ENCODE measurements at regions not wholly inside any gene's neighbourhood (a gene's known extent, or its start where the extent isn't known, plus 50 kb on each side); places are given as distances from the start of the nearest gene placed in this dataset.

DNA sequence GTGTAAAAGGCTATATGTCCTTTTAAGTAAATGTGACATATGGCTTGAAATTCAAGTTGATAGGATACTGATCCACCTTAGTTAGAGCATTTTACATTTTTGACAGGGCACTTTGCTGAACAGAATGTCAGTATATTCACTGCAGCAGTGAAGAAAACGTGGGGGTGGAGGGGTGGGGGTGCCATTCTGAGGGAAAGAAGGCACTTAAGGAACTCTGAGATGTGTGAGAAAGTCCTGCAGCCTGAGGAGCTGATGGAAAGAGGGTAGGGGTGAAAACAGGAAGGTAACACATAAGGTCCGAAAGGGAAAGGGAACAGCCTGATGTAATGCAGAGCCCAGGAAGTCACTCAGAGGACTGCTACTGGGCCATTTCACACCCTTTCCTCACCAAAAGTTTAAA lies 265.5 kb upstream of the GRIP1 start:
- Histone ChIP-seq H3K23ac (ENCODE audit: low read length in 2 of 2) (no peak overlapping the region), H3K18ac (ENCODE audit: low read depth in 1 of 2, low read length in 2 of 2) (no peak overlapping the region), H2AK5ac (ENCODE audit: low read length, severe bottlenecking) (no peak overlapping the region), H3K4me1 (ENCODE audit: control insufficient read depth, insufficient read depth, low read depth, low read length) (no peaks in the 10 kb centered on the region), H2BK120ac (ENCODE audit: low read depth, low read length) (no peak overlapping the region), H3K9me3 (ENCODE audit: control insufficient read depth, low read length) (no peaks in the 10 kb centered on the region), H3K9ac (ENCODE audit: low read length) (no peak overlapping the region), H3K4me3 (ENCODE audit: insufficient read depth in 1 of 2, low read depth in 1 of 2, low read length in 2 of 2) (no peak overlapping the region), H4K8ac (ENCODE audit: low read length) (no peak overlapping the region), H4K91ac (ENCODE audit: low read length) (no peak overlapping the region), H3K36me3 (ENCODE audit: control insufficient read depth in 1 of 2, insufficient read depth in 2 of 2, low read depth in 1 of 2, low read length in 2 of 2) (no peaks in the 10 kb centered on the region), H3K79me1 (replicated peaks; ENCODE audit: low read length, poor library complexity, severe bottlenecking) (no peaks in the 10 kb centered on the region), H3K14ac (ENCODE audit: low read length in 2 of 2) (no peak overlapping the region), H3K4me2 (ENCODE audit: low read length, poor library complexity, severe bottlenecking) (no peak overlapping the region), H2BK5ac (ENCODE audit: low read depth, low read length, poor library complexity, severe bottlenecking) (no peak overlapping the region), H3K27me3 (ENCODE audit: control insufficient read depth in 1 of 2, insufficient read depth in 1 of 2, low read length in 2 of 2) (peaks cover 0 to 6% of the 10 kb centered on the region in 2 experiments), H2BK15ac (ENCODE audit: low read depth, poor library complexity, severe bottlenecking) (no peak overlapping the region), H2BK12ac (ENCODE audit: low read length in 2 of 2) (no peak overlapping the region), H3K27ac (ENCODE audit: low read length, poor library complexity, severe bottlenecking) (no peak overlapping the region), H2AFZ (ENCODE audit: low read depth, low read length) (no peak overlapping the region), H3K4ac (ENCODE audit: low read depth in 1 of 2, low read length in 2 of 2) (no peak overlapping the region)
- 5% methylated on average over 2 of the region's 2 CpGs for WGBS
- no peak for DNase-seq

- 79% methylated on average over 4 of the region's 6 CpGs for WGBS
- Histone ChIP-seq H2BK120ac (ENCODE audit: low read depth, low read length) (no peak overlapping the region), H3K79me1 (replicated peaks; ENCODE audit: low read length, poor library complexity, severe bottlenecking) (no peaks in the 10 kb centered on the region), H2AK5ac (ENCODE audit: low read length, severe bottlenecking) (no peak overlapping the region), H2BK15ac (ENCODE audit: low read depth, poor library complexity, severe bottlenecking) (no peak overlapping the region), H3K14ac (ENCODE audit: low read length in 2 of 2) (no peak overlapping the region), H4K8ac (ENCODE audit: low read length) (no peak overlapping the region), H3K9ac (ENCODE audit: low read length) (no peak overlapping the region), H3K27ac (ENCODE audit: low read length, poor library complexity, severe bottlenecking) (no peak overlapping the region), H2BK5ac (ENCODE audit: low read depth, low read length, poor library complexity, severe bottlenecking) (no peak overlapping the region), H4K91ac (ENCODE audit: low read length) (no peak overlapping the region), H3K4me1 (ENCODE audit: control insufficient read depth, insufficient read depth, low read depth, low read length) (no peaks in the 10 kb centered on the region), H3K9me3 (ENCODE audit: control insufficient read depth, low read length) (no peaks in the 10 kb centered on the region), H3K4ac (ENCODE audit: low read depth in 1 of 2, low read length in 2 of 2) (no peak overlapping the region), H2BK12ac (ENCODE audit: low read length in 2 of 2) (no peak overlapping the region), H3K27me3 (ENCODE audit: control insufficient read depth in 1 of 2, insufficient read depth in 1 of 2, low read length in 2 of 2) (peaks cover 0 to 6% of the 10 kb centered on the region in 2 experiments), H3K18ac (ENCODE audit: low read depth in 1 of 2, low read length in 2 of 2) (no peak overlapping the region), H3K23ac (ENCODE audit: low read length in 2 of 2) (no peak overlapping the region), H2AFZ (ENCODE audit: low read depth, low read length) (no peak overlapping the region), H3K36me3 (ENCODE audit: control insufficient read depth in 1 of 2, insufficient read depth in 2 of 2, low read depth in 1 of 2, low read length in 2 of 2) (no peaks in the 10 kb centered on the region), H3K4me2 (ENCODE audit: low read length, poor library complexity, severe bottlenecking) (no peak overlapping the region), H3K4me3 (ENCODE audit: insufficient read depth in 1 of 2, low read depth in 1 of 2, low read length in 2 of 2) (no peak overlapping the region)
- no peak for DNase-seq
Observed at GRCh38 chr12:66945189-66945817, 266.4 kb upstream of the GRIP1 start.

- H3K4me3 ChIP-seq (ENCODE audit: insufficient read depth in 1 of 2, low read depth in 1 of 2, low read length in 2 of 2), result no peak overlapping the region
- H3K18ac ChIP-seq (ENCODE audit: low read depth in 1 of 2, low read length in 2 of 2), result no peak overlapping the region
- H3K9ac ChIP-seq (ENCODE audit: low read length), result no peak overlapping the region
- H3K9me3 ChIP-seq (ENCODE audit: control insufficient read depth, low read length), result no peaks in the 10 kb centered on the region
- no peaks in the 10 kb centered on the region for H3K36me3 ChIP-seq (ENCODE audit: control insufficient read depth in 1 of 2, insufficient read depth in 2 of 2, low read depth in 1 of 2, low read length in 2 of 2)
- H3K23ac ChIP-seq (ENCODE audit: low read length in 2 of 2), result no peak overlapping the region
- H3K4me2 ChIP-seq (ENCODE audit: low read length, poor library complexity, severe bottlenecking), result no peak overlapping the region
- no peak overlapping the region for H2AK5ac ChIP-seq (ENCODE audit: low read length, severe bottlenecking)
- no peaks in the 10 kb centered on the region for H3K79me1 ChIP-seq (replicated peaks; ENCODE audit: low read length, poor library complexity, severe bottlenecking)
- H3K4ac ChIP-seq (ENCODE audit: low read depth in 1 of 2, low read length in 2 of 2), result no peak overlapping the region
- no peak overlapping the region for H2BK120ac ChIP-seq (ENCODE audit: low read depth, low read length)
- H3K27me3 ChIP-seq (ENCODE audit: control insufficient read depth in 1 of 2, insufficient read depth in 1 of 2, low read length in 2 of 2), result peaks cover 0 to 6% of the 10 kb centered on the region in 2 experiments
- no peak overlapping the region for H4K8ac ChIP-seq (ENCODE audit: low read length)
- H3K27ac ChIP-seq (ENCODE audit: low read length, poor library complexity, severe bottlenecking), result no peak overlapping the region
- no peak overlapping the region for H2BK12ac ChIP-seq (ENCODE audit: low read length in 2 of 2)
- no peak overlapping the region for H2BK15ac ChIP-seq (ENCODE audit: low read depth, poor library complexity, severe bottlenecking)
- H2BK5ac ChIP-seq (ENCODE audit: low read depth, low read length, poor library complexity, severe bottlenecking), result no peak overlapping the region
- H3K4me1 ChIP-seq (ENCODE audit: control insufficient read depth, insufficient read depth, low read depth, low read length), result no peaks in the 10 kb centered on the region
- DNase-seq, result no peak
- WGBS, result 88% methylated on average over 4 of the region's 4 CpGs
- H3K14ac ChIP-seq (ENCODE audit: low read length in 2 of 2), result no peak overlapping the region
- no peak overlapping the region for H4K91ac ChIP-seq (ENCODE audit: low read length)
- H2AFZ ChIP-seq (ENCODE audit: low read depth, low read length), result no peak overlapping the region
Observed at GRCh38 chr12:66947119-66947518, 268.2 kb upstream of the GRIP1 start.

GRCh38 chr12:66952668-66953067 lies 273.8 kb upstream of the GRIP1 start:
- Histone ChIP-seq H3K23ac (ENCODE audit: low read length in 2 of 2) (no peak overlapping the region), H3K4me3 (ENCODE audit: insufficient read depth in 1 of 2, low read depth in 1 of 2, low read length in 2 of 2) (no peak overlapping the region), H3K18ac (ENCODE audit: low read depth in 1 of 2, low read length in 2 of 2) (no peak overlapping the region), H3K27me3 (ENCODE audit: control insufficient read depth in 1 of 2, insufficient read depth in 1 of 2, low read length in 2 of 2) (peaks cover 0 to 6% of the 10 kb centered on the region in 2 experiments), H3K14ac (ENCODE audit: low read length in 2 of 2) (no peak overlapping the region), H4K8ac (ENCODE audit: low read length) (no peak overlapping the region), H3K79me1 (replicated peaks; ENCODE audit: low read length, poor library complexity, severe bottlenecking) (no peaks in the 10 kb centered on the region), H3K36me3 (ENCODE audit: control insufficient read depth in 1 of 2, insufficient read depth in 2 of 2, low read depth in 1 of 2, low read length in 2 of 2) (no peaks in the 10 kb centered on the region), H2BK120ac (ENCODE audit: low read depth, low read length) (no peak overlapping the region), H2AFZ (ENCODE audit: low read depth, low read length) (no peak overlapping the region), H3K4me2 (ENCODE audit: low read length, poor library complexity, severe bottlenecking) (no peak overlapping the region), H2BK15ac (ENCODE audit: low read depth, poor library complexity, severe bottlenecking) (no peak overlapping the region), H3K27ac (ENCODE audit: low read length, poor library complexity, severe bottlenecking) (no peak overlapping the region), H3K9ac (ENCODE audit: low read length) (no peak overlapping the region), H3K4ac (ENCODE audit: low read depth in 1 of 2, low read length in 2 of 2) (no peak overlapping the region), H3K4me1 (ENCODE audit: control insufficient read depth, insufficient read depth, low read depth, low read length) (no peaks in the 10 kb centered on the region), H2BK5ac (ENCODE audit: low read depth, low read length, poor library complexity, severe bottlenecking) (no peak overlapping the region), H4K91ac (ENCODE audit: low read length) (no peak overlapping the region), H2AK5ac (ENCODE audit: low read length, severe bottlenecking) (no peak overlapping the region), H2BK12ac (ENCODE audit: low read length in 2 of 2) (no peak overlapping the region), H3K9me3 (ENCODE audit: control insufficient read depth, low read length) (no peaks in the 10 kb centered on the region)
- no CpG with 5 or more reads among the region's 1 CpG for WGBS
- no peak for DNase-seq
